GM10266 (cell line): ENCODE measurements at regions not wholly inside any gene's neighbourhood (a gene's known extent, or its start where the extent isn't known, plus 50 kb on each side); places are given as distances from the start of the nearest gene placed in this dataset.

ENCODE experiments used
- DNase-seq: peaks from one replicate; pipeline ENCODE4 v3.0.0; 2012; ENCODE audit errors: extremely low spot score
- CTCF ChIP-seq: IDR thresholded peaks from 2 replicates; pipeline ENCODE4 v1.5.1; 2012; ENCODE audit warnings: mild to moderate bottlenecking, low read depth; ENCODE audit not compliant: control insufficient read depth, insufficient read depth; ENCODE audit errors: missing control alignments

- no peak for TF ChIP-seq CTCF
- DNase-seq, result no peak
Measured at GRCh38 chr18:10271481-10271880, 183.0 kb upstream of the APCDD1 start.

- TF ChIP-seq CTCF, result no peak
- no peak for DNase-seq
Measured at GRCh38 chr18:10274301-10274700, 180.1 kb upstream of the APCDD1 start.

- DNase-seq, result no peak
- TF ChIP-seq CTCF, result no peak
Measured at GRCh38 chr18:10275486-10275885, 178.9 kb upstream of the APCDD1 start.

- no peak for DNase-seq
- no peak for TF ChIP-seq CTCF
Measured at GRCh38 chr18:10278265-10278664, 176.2 kb upstream of the APCDD1 start.

GRCh38 chr18:10279471-10279870 is 175.0 kb upstream of the APCDD1 start:
- TF ChIP-seq CTCF, result no peak
- DNase-seq, result no peak

- TF ChIP-seq CTCF, result no peak
- DNase-seq, result no peak
Measured at GRCh38 chr18:10279905-10280644, 174.4 kb upstream of the APCDD1 start.

- TF ChIP-seq CTCF, result no peak
Measured at GRCh38 chr18:10284540-10285282, 169.7 kb upstream of the APCDD1 start.

More at GRCh38 chr18:10284540-10285282, 169.7 kb upstream of the APCDD1 start:
- DNase-seq, result no peak
